HS-5 (cell line): ENCODE measurements at regions not wholly inside any gene's neighbourhood (a gene's known extent, or its start where the extent isn't known, plus 50 kb on each side); places are given as distances from the start of the nearest gene placed in this dataset.
A peak's percentile ranks its signal among the peaks of the same experiment; 100 is the strongest.
"Not testable (repeated sequence)": the region's sequence is repeated elsewhere in the genome, so short reads cannot be mapped to it uniquely, and the experiment has no call there.

ENCODE experiments used
- DNase-seq: peaks from one replicate; pipeline ENCODE4 v3.0.0-alpha.2; 2012; ENCODE audit warnings: low read depth

DNA sequence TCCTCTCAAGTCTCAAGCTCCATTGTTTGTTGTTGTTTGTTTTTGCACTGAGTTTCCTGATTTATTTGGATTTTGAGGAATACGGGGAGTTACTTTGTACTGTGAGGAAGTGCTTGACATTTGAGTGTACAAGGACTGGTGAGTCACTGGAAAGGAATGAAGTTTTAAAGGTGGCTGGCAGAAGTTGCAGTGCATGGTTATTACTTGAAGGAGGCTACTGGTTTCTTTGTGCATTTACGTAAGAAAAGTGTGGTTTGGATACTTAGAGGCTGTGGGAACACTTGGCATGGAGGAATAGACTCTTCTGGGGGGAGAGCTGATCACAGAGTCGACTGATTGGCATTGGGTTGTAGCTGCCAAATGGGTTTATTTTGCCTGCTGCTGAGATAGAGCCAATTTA, 919.0 kb downstream of the TAF11L14 start:
- peak; percentile 96 for DNase-seq

DNA sequence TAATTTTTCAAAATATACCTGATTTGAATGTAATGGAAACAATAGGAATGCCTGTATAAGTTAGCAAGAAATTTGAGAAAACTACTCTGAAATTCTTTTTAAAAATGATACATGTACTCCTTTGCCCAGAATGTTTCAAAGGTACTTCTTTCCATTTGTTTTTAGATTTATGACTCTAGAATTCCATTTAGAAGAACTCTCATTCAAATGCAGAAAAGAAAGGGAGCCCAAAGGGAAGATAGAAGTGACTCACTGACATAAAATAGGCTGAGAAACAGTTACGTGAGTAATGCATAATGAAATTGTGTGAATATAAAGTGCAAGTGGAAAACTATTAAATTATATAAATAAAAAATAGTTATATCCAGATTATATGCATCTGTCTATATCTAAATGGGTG, 926.3 kb downstream of the TAF11L14 start:
- DNase-seq, result no peak

DNA sequence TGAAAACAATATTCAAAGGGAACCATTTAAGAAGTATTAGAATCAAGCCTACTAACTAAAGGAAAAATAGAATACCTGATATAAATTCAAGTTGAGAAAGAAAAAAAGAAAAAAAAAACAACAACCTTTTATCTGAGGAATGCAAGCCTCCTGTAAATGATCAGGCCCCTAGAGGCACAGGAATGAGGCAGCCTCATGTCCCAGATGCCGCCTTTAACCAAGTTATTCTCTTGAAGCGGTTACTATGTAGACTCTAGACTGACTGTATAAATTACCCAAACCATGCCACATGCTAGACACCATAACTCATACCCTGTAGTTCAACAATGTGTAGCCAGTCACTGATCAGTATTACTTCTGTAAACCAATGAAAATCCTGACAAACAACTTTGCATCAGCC, 929.6 kb downstream of the TAF11L14 start:
- no peak for DNase-seq

DNA sequence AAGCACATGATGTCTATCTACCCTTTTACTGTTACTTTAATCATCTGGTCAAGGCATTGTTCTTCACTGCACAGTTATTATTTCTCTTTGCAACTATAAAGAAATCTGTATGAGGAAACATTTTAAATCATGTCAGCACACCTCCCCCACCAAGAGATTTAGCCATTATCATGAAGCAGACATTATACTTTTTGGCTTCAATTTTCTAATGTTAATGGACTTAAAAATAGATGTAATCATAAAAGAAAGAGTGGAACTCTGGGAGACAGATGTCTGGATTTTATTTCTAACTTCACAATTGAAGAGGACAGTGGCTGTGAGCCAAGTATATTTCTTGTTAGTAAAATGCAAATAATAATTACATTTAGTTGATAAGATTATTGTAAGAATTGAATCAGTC, 932.4 kb downstream of the TAF11L14 start:
- no peak for DNase-seq

DNA sequence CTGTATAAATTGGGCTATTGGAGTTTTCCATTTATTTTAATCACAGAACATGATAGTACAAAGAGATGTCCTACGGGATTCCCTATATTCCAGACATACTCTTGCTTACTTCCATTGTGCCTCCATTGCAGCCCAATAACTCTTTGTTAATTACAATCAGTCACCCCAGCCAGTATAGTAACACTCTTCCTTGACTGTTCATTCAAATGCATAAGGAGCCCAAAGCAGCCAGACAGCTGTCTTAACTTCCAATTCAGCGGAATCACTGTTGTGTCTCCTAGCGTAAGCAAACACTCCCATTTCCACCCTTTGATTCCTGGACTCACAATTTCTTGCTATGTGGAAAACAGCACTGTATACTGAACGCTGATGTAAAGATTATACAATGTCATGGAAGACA, 942.3 kb downstream of the TAF11L14 start:
- DNase-seq, result no peak

DNA sequence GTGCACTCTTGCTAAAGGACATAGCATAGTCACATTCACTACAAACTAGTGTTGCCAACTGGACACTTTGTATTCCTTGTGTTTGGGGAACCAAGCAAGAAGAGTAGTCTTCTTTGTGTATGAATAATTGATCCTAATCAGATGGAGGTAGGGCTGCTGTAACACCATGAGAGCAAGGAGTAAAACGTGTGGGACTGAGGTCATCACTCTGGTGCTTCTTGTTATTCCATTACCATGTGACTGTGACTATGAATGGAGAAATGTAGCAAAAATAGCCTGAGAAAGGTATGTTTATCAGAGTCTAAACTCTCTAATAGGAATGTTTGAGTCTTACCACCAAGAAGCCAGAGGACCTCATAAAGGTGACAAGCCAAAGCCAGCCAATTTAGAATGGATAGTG, 966.9 kb downstream of the TAF11L14 start:
- no peak for DNase-seq

DNA sequence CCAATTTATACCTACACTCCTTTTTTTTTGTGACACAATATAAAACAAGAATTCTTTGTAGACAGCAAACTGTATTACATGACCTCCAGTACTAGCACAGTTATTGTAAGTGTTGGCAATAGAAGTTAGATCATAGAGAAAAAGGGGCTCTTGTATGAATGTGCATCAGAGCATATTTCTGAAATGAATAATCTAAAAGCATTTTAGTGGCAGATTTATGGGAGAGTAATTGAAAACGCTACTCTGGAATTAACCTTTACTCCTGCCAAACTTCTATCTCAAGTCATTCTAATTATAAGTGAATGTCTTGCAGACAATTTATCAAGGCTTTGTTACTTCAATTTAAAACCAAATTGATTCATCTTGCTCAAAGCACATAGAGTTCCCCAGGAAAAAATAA, 968.1 kb downstream of the TAF11L14 start:
- DNase-seq, result no peak

DNA sequence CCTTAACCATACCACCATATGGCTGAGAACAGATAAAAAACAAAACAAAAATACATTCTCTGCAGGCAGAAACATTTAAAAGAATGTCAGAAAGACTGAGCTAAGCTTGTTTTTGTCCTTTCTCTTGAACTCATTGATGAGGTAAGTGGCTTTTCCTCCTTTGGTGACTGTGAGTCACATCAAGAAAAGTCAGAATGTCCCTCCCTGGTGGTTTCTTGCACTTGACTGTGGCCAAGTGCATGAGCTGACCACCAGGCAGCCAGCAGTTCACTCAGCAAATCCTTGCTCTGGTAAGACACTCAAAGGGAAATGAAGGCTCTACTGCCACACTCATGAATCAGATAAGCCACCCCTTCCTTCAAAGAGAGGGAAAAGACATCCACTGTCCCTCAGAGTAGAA, 970.9 kb downstream of the TAF11L14 start:
- no peak for DNase-seq

DNA sequence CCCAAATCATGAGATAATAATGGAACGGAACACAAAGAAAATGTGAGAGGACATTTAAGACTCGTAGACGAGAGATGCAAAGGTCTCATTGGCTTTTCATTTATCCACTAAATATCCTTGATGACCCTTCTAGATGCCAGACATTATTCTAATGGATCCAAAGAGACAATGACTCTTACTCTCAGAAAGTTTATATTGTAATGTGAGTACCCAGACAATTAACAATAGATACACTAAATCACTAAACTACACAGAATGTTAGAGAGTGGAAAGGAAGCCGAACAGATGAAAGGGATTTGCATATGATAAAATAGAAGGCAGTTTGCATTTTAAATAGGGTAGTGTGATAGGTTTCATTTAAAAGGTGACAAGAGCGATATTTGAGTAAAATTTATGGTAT, 973.3 kb downstream of the TAF11L14 start:
- no peak for DNase-seq

DNA sequence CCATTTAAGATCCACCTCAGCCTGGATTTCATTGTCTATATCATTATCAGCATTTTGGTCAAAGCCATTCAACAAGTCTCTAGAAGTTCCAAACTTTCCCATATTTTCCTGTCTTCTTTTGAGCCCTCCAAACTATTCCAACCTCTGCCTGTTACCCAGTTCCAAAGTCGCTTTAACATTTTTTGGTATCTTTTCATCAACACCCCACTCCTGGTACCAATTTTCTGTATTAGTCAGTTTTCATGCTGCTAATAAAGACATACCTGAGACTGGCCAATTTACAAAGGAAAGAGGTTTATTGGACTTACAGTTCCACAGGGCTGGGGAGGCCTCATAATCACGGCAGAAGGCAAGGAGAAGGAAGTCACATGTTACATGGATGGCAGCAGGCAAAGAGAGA, 982.9 kb downstream of the TAF11L14 start:
- DNase-seq, result not testable (repeated sequence)

DNA sequence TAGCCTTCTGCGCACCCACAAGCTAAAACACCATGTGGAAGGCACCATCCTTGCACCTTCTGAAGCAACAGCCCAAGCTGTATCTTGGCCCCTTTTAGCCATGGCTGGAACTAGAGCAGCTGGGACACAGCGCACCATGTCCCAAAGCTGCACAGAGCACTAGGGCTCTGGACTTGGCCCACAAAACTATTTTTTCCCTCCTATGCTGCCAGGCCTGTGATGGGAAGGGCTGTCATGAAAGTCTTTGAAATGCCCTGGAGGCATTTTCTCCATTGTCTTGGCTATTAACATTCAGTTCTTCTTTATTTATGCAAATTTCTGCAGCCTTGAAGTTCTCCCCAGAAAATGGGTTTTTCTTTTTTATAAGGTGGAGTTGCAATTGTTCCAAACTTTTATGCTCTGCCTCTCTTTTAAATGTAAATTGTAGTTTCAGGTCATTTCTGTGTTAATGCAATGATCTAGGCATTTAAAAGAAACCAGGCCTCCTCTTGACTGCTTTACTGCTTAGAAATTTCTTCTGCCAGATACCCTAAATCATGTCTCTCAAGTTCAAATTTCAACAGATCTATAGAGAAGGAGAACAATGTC, 996.3 kb downstream of the TAF11L14 start:
- DNase-seq, result no peak

DNA sequence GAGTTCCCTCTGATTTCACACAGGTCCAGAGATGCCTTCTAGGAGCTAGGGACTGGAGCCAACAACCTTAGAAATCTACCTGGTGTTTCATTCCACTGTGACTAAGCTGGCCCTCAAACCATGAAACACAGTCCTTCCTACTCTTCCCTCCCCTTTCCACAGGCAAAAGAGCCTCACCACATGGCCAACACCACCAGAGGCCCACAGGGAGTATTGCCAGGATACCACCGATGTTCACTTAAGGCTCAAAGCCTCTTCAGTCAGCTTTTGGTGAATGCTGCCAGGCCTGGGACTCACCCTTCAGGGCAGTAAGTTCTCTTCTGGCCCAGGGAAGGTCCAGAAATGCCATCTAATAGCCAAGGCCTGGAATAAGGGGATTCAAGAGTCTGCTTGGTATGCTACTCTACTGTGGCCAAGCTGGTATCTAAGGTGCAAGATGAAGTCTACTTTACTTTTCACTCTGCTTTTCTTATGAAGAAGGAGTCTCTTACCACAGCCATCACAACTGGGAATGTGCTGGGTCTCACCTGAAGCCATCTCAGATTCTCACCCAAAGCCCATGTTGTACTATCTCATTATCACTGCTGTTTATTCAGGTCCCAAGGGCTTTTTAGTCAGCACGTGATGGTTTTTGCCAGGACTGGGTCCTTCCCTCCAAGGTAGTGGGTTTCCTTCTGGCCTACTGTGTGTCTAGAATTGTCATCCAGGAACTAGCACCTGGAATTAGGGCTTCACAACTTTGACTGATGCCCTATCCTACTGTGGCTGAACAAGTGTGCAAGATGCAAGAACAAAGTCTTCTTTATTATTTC, 1018.4 kb downstream of the TAF11L14 start:
- DNase-seq, result no peak

DNA sequence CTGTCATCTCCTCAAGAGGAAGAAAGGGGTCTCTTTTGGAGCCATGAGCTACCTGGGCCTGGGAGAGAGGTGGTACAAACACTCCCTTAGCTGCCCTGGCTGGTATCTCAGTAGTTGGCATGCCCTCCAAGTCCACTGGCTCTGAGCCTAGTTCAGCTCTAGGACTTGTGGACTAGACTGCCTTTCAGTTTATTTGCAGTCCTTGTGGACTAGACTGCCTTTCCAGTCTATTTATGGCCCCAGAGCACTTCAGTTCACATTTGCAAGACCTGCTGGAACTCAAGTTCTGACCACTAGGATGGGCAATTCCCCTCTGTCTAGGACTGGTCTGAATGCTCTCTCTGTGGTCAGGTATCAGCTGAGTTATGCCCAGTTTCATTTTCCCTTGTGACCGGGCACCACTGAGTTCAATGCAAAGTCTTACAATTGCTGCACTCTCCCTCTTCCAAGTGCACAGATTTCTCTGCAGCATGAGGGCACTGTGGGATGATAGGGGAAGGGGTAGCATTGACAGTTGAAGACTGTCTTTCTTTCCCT, 1019.0 kb downstream of the TAF11L14 start:
- DNase-seq, result no peak

DNA sequence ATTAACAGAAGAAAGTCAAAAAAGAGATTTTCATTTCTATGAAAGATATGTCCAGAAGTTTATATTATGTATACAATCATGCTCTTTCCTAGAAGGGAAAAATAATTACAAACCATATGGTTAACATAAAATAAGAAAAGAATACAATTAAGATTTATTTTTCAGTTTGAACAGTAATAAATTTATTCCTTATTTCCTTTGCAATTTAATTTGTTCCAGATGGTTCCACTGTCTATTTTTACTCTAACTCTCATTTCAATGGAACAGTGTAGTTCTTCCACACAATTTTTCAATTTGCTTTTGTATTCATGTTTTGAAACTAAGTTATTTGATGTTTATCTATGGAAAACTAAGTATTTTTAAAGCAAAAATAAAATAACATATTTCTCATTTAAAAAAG, 1026.3 kb downstream of the TAF11L14 start:
- no peak for DNase-seq

DNA sequence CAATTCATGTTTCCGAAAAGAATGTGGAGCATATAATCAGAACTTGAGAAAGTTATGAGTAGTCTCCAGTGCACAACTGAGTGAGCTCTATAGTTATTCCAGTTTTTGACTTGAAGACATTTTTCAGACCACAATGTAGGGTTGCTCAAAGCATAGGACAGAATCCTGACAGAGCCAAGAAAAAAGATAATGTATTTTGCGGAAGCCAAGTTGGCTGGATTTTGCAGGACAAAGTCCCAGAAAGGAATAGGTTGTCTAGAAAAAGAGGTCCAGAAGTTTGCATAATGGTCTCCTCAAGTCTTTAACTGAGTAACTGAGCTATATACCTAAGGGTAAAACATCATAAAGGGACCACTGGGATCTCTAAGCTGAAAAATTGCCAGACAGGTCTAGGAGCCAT, 1028.0 kb downstream of the TAF11L14 start:
- no peak for DNase-seq

DNA sequence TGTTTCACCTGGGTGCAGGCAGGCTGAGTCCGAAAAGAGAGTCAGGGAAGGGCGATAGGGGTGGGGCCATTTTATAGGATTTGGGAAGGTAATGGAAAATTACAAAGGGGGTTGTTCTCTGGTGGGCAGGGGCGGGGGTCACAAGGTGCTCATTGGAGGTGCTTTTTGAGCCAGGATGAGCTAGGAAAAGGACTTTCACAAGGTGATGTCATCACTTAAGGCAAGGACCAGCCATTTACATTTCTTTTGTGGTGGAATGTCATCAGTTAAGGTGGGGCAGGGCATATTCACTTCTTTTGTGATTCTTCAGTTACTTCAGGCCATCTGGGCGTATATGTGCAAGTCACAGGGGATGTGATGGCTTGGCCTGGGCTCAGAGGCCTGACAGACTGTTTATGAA, 1040.0 kb downstream of the TAF11L14 start:
- not testable (repeated sequence) for DNase-seq

DNA sequence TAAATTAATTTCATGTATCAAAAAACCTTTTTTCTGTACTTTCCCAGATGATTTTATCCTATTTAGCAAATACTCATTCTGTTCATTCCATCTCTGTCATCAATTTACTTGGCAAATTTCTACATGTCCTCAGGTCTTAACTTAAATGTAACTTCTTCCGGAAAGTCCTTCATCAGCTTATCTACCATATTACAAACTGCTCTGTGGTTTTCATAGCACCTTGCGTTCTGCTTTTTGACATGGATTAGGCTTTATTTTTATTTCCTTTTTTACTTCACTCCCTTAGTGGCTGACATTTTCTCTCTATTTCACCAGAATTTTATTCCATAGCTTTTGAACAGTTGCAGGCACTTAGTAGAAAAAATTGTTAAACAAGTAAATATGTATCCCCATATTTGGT, 1040.8 kb downstream of the TAF11L14 start:
- no peak for DNase-seq

DNA sequence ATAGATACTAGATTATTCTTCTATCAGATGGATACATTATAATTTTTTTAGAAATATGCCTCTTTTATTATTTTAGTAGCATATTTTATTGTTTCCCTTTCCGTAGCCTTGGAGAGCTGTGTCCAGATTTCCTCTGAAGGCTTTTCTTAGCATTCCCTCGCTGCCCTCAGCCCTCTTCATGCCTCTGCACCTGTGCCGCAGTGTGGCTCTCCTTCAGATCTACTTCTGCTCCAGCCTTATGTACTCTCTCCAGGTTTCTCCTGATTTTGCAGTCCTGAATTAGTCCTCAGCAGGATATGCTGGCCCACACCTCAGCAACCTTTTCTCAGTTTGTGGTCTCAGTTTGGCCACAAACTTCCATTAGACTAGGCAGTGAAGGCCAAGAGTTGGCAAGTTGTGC, 1052.0 kb downstream of the TAF11L14 start:
- no peak for DNase-seq

DNA sequence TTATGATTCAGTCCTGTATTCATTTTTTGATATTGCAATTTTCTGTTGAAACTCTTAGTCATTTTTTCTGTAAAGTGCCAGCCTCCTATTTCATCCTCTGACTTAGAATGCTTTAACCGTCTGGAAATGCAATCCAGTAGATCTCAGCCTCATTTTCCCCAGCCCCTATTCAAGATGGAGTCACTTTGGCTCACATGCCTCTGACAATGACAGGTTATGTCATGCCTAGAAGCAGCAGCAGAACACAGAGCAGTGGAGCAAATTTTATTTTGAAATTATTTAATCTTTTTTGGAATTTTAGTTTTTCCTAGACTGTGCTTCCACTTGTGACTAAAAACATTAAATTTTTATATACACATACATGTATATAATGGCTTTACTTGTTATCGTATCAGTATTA, 1053.2 kb downstream of the TAF11L14 start:
- DNase-seq, result no peak

DNA sequence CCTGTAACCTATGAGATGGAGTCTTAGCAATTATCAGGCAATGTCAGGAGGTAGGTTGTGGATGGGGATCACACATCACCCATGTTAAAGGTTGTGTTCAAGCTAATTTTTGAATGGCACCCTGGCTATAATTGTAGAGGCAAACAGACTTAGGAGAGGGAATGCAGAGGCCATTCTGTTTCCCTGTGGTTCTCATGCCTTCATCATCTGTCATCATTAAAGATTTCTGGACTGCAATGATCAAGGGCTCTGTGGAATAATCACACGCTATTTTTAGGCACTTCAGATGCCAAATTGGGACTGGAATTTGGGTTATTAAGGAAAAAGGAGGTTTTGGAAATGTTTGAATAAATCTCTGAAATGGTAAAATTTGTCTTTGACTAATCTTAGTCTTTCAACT, 1065.4 kb downstream of the TAF11L14 start:
- no peak for DNase-seq

DNA sequence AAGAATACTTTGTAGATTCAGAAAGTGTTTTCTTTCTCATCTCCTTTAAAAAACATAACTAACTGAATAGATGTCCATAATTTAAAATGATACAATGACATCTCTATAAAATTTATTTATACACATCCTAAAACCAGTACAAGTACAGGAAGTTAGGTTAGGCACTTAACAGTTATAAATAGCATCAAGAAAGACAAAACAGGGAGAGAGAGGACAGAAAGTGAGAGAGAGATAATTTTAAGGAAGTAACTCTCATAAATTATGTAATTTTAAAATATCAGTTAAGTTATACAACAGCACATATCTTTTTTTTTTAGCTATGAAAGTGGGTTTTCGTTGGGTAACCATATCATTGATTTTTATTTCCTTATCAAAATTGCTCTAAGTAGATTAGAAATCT, 1068.6 kb downstream of the TAF11L14 start:
- no peak for DNase-seq

DNA sequence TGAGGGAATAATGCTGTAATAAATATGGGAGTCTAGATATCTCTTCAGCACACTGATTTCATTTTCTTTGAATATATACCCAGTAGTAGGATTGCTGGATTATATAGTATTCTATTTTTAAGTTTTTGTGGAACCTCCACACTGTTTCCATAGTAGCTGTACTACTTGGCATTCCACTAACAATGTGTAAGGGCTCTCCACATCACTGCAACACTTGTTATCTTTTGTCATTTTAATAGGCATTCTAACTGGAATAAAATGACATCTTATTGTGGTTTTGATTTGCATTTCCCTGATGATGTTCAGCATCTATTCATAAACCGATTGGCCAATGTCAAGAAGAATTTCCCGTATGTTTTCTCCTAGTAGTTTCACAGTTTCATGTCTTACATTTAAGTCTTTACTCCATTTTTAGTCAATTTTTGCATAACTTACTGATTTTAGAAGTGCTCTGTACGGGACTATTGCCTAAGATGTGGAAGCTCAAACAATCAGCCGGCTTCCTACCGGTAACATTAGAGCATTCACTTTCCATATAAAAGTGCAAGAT, 1078.8 kb downstream of the TAF11L14 start:
- DNase-seq, result no peak

DNA sequence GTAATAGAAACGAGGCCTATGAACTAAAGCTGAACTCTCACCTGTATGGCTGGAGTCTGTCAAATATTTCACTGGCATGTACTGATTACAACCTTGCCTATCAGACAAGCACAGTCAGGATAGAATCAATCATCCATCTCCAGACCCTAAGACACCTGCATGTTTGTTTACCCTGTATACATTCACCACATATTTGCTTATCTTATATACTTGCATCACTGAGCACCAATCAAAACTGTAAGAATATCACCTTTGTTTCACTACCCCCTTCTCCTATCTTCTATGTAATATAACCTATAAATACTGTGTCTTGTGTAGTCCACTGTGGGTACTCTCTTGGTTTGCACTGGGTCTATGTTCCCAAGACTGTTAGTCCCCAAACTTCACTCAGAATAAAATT, 1085.7 kb downstream of the TAF11L14 start:
- DNase-seq, result no peak
